ENCODE measurements at regions not wholly inside any gene's neighbourhood (a gene's known extent, or its start where the extent isn't known, plus 50 kb on each side); places are given as distances from the start of the nearest gene placed in this dataset.

GRCh38 chr14:49339130-49339529, 247.1 kb downstream of the RPS29 start:
- TF ChIP-seq MAX (IDR thresholded peaks at IDR 0.05; ENCODE audit: low read depth, low read length) (no peak), CTCF (IDR thresholded peaks at IDR 0.05; ENCODE audit: low read depth, low read length) (no peak), POLR2A (IDR thresholded peaks at IDR 0.05; ENCODE audit: extremely low read depth, insufficient read length) (no peak), MYC (IDR thresholded peaks at IDR 0.05; ENCODE audit: low read depth, low read length) (no peak)
- DNase-seq (ENCODE audit: low read depth) = no peak

GRCh38 chr14:49319810-49320209, 266.4 kb downstream of the RPS29 start:
- no peak for TF ChIP-seq MAX (IDR thresholded peaks at IDR 0.05; ENCODE audit: low read depth, low read length)
- TF ChIP-seq MYC (IDR thresholded peaks at IDR 0.05; ENCODE audit: low read depth, low read length) = no peak
- no peak for TF ChIP-seq CTCF (IDR thresholded peaks at IDR 0.05; ENCODE audit: low read depth, low read length)
- no peak for TF ChIP-seq POLR2A (IDR thresholded peaks at IDR 0.05; ENCODE audit: extremely low read depth, insufficient read length)
- H3K4me3 ChIP-seq (ENCODE audit: low read depth, low read length) = no peak overlapping the region
- no peak for DNase-seq (ENCODE audit: low read depth)

More at GRCh38 chr14:49339130-49339529, 247.1 kb downstream of the RPS29 start:
- H3K4me3 ChIP-seq (ENCODE audit: low read depth, low read length) = no peak overlapping the region

GRCh38 chr14:49315570-49315969, 270.6 kb downstream of the RPS29 start:
- TF ChIP-seq MAX (IDR thresholded peaks at IDR 0.05; ENCODE audit: low read depth, low read length) = no peak
- TF ChIP-seq POLR2A (IDR thresholded peaks at IDR 0.05; ENCODE audit: extremely low read depth, insufficient read length) = no peak
- no peak for TF ChIP-seq CTCF (IDR thresholded peaks at IDR 0.05; ENCODE audit: low read depth, low read length)
- TF ChIP-seq MYC (IDR thresholded peaks at IDR 0.05; ENCODE audit: low read depth, low read length) = no peak
- H3K4me3 ChIP-seq (ENCODE audit: low read depth, low read length) = no peak overlapping the region
- no peak for DNase-seq (ENCODE audit: low read depth)

- no peak overlapping the region for H3K4me3 ChIP-seq (ENCODE audit: low read depth, low read length)
- TF ChIP-seq MAX (IDR thresholded peaks at IDR 0.05; ENCODE audit: low read depth, low read length) (no peak), MYC (IDR thresholded peaks at IDR 0.05; ENCODE audit: low read depth, low read length) (no peak), POLR2A (IDR thresholded peaks at IDR 0.05; ENCODE audit: extremely low read depth, insufficient read length) (no peak), CTCF (IDR thresholded peaks at IDR 0.05; ENCODE audit: low read depth, low read length) (no peak)
- no peak for DNase-seq (ENCODE audit: low read depth)
These were observed 271.4 kb downstream of the RPS29 start for GRCh38 chr14:49314737-49315136.

GRCh38 chr14:49313108-49313507, 273.1 kb downstream of the RPS29 start:
- TF ChIP-seq MAX (IDR thresholded peaks at IDR 0.05; ENCODE audit: low read depth, low read length) (no peak), CTCF (IDR thresholded peaks at IDR 0.05; ENCODE audit: low read depth, low read length) (no peak), POLR2A (IDR thresholded peaks at IDR 0.05; ENCODE audit: extremely low read depth, insufficient read length) (no peak), MYC (IDR thresholded peaks at IDR 0.05; ENCODE audit: low read depth, low read length) (no peak)
- H3K4me3 ChIP-seq (ENCODE audit: low read depth, low read length) = no peak overlapping the region
- DNase-seq (ENCODE audit: low read depth) = no peak

GRCh38 chr14:49310298-49310697, 275.9 kb downstream of the RPS29 start:
- DNase-seq (ENCODE audit: low read depth) = no peak
- TF ChIP-seq POLR2A (IDR thresholded peaks at IDR 0.05; ENCODE audit: extremely low read depth, insufficient read length) (no peak), CTCF (IDR thresholded peaks at IDR 0.05; ENCODE audit: low read depth, low read length) (no peak), MYC (IDR thresholded peaks at IDR 0.05; ENCODE audit: low read depth, low read length) (no peak), MAX (IDR thresholded peaks at IDR 0.05; ENCODE audit: low read depth, low read length) (no peak)
- no peak overlapping the region for H3K4me3 ChIP-seq (ENCODE audit: low read depth, low read length)
